Hepatocyte (in vitro differentiated cells): ENCODE measurements at regions not wholly inside any gene's neighbourhood (a gene's known extent, or its start where the extent isn't known, plus 50 kb on each side); places are given as distances from the start of the nearest gene placed in this dataset.

Experiments
- CTCF ChIP-seq: fragments of 200-600 bp; sonication (generic); IDR thresholded peaks from 2 replicates; pipeline ENCODE4 v1.5.1; 2016; ENCODE audit warnings: antibody characterized with exemption, mild to moderate bottlenecking; ENCODE audit not compliant: poor library complexity
- EZH2 ChIP-seq: fragments of 200-600 bp; sonication (generic); IDR thresholded peaks from 2 replicates; pipeline ENCODE4 v1.6.1; 2016; ENCODE audit warnings: antibody characterized with exemption, mild to moderate bottlenecking, borderline replicate concordance

- TF ChIP-seq CTCF: no peak
- TF ChIP-seq EZH2: no peak
Observed at GRCh38 chr6:8872589-8872988, 437.2 kb upstream of the SLC35B3 start.
